ENCODE measurements at regions not wholly inside any gene's neighbourhood (a gene's known extent, or its start where the extent isn't known, plus 50 kb on each side); places are given as distances from the start of the nearest gene placed in this dataset.

DNA sequence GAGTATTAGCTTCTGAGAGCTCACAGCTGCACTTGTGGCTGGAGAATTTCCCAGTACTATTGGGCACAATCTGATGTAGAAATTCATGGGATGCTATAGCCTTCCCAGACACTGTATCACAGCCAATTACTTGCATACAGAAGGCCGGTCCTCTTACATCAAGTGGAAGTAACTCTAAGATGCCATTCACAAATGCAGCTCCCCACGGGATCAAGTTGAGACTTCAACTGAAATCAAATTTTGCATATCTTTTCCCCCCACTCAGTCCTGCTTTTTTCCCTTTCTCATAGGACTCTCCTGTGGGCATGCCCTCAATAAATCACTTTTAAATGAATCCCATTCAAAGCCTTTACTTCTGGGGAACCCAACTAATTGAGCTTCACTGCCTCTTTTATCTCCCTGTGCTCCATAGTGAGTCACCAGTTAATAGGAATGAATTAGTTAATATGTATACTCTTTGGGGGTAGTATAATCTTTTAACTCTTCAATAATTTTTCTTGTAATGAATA lies 1970.8 kb downstream of the OLFM4 start:
- H3K4me3 ChIP-seq: no peak overlapping the region
- intact Hi-C loops (cut with DNase I): no loop called here
- H3K9me3 ChIP-seq: peaks cover 0 to 7% (median 1%) of the 10 kb centered on the region in 4 donors
- H3K27me3 ChIP-seq: no peaks in the 10 kb centered on the region
- DNase-seq: no peak
- WGBS, 2 donors: 77 to 84% methylated on average over 2 of the region's 2 CpGs
- TF ChIP-seq, protein P1, sequence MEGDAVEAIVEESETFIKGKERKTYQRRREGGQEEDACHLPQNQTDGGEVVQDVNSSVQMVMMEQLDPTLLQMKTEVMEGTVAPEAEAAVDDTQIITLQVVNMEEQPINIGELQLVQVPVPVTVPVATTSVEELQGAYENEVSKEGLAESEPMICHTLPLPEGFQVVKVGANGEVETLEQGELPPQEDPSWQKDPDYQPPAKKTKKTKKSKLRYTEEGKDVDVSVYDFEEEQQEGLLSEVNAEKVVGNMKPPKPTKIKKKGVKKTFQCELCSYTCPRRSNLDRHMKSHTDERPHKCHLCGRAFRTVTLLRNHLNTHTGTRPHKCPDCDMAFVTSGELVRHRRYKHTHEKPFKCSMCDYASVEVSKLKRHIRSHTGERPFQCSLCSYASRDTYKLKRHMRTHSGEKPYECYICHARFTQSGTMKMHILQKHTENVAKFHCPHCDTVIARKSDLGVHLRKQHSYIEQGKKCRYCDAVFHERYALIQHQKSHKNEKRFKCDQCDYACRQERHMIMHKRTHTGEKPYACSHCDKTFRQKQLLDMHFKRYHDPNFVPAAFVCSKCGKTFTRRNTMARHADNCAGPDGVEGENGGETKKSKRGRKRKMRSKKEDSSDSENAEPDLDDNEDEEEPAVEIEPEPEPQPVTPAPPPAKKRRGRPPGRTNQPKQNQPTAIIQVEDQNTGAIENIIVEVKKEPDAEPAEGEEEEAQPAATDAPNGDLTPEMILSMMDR (IDR thresholded peaks at IDR 0.05): no peak
- no peak for TF ChIP-seq POLR2A (IDR thresholded peaks at IDR 0.05)
- TF ChIP-seq POLR2AphosphoS5 (IDR thresholded peaks at IDR 0.05): no peak
- TF ChIP-seq EP300 (IDR thresholded peaks at IDR 0.05): no peak
- no peak overlapping the region for H3K27ac ChIP-seq
- no peaks in the 10 kb centered on the region for H3K36me3 ChIP-seq
- no peaks in the 10 kb centered on the region for H3K4me1 ChIP-seq

GRCh38 chr13:55000043-55000442 lies 1971.4 kb downstream of the OLFM4 start:
- no peaks in the 10 kb centered on the region for H3K27me3 ChIP-seq
- WGBS, 2 donors: 85 to 86% methylated on average over 3 of the region's 3 CpGs
- H3K4me3 ChIP-seq: no peak overlapping the region
- no peaks in the 10 kb centered on the region for H3K4me1 ChIP-seq
- peaks cover 0 to 7% (median 1%) of the 10 kb centered on the region in 4 donors for H3K9me3 ChIP-seq
- intact Hi-C loops (cut with DNase I): no loop called here
- no peak overlapping the region for H3K27ac ChIP-seq
- TF ChIP-seq EP300 (IDR thresholded peaks at IDR 0.05) (no peak), POLR2A (IDR thresholded peaks at IDR 0.05) (no peak), POLR2AphosphoS5 (IDR thresholded peaks at IDR 0.05) (no peak)
- TF ChIP-seq, protein P1 (IDR thresholded peaks at IDR 0.05): no peak
- no peaks in the 10 kb centered on the region for H3K36me3 ChIP-seq
- no peak for DNase-seq

- WGBS, 2 donors: 83 to 84% methylated on average over 5 of the region's 5 CpGs
- no peak for DNase-seq
- no peak overlapping the region for H3K4me3 ChIP-seq
- H3K9me3 ChIP-seq: peaks cover 0 to 7% (median 1%) of the 10 kb centered on the region in 4 donors
- intact Hi-C loops (cut with DNase I): no loop called here
- no peaks in the 10 kb centered on the region for H3K36me3 ChIP-seq
- H3K27me3 ChIP-seq: no peaks in the 10 kb centered on the region
- H3K27ac ChIP-seq: no peak overlapping the region
- TF ChIP-seq EP300 (IDR thresholded peaks at IDR 0.05) (no peak), POLR2A (IDR thresholded peaks at IDR 0.05) (no peak), POLR2AphosphoS5 (IDR thresholded peaks at IDR 0.05) (no peak)
- TF ChIP-seq, protein P1 (IDR thresholded peaks at IDR 0.05): no peak
- H3K4me1 ChIP-seq: no peaks in the 10 kb centered on the region
Observed at GRCh38 chr13:55000844-55001243, 1972.2 kb downstream of the OLFM4 start.

- TF ChIP-seq, protein P1 (IDR thresholded peaks at IDR 0.05): no peak
- TF ChIP-seq EP300 (IDR thresholded peaks at IDR 0.05) (no peak), POLR2A (IDR thresholded peaks at IDR 0.05) (no peak), POLR2AphosphoS5 (IDR thresholded peaks at IDR 0.05) (no peak)
- WGBS, 2 donors: 80 to 90% methylated on average over 2 of the region's 2 CpGs
Observed at GRCh38 chr13:55001881-55002280, 1973.3 kb downstream of the OLFM4 start.

GRCh38 chr13:55007681-55008080 lies 1979.1 kb downstream of the OLFM4 start:
- no peak for DNase-seq
- Histone ChIP-seq H3K27ac (no peak overlapping the region), H3K4me3 (no peak overlapping the region), H3K36me3 (no peaks in the 10 kb centered on the region), H3K9me3 (peaks cover 0 to 3% (median 0%) of the 10 kb centered on the region in 4 donors), H3K4me1 (no peaks in the 10 kb centered on the region), H3K27me3 (no peaks in the 10 kb centered on the region)
- no peak for TF ChIP-seq POLR2A (IDR thresholded peaks at IDR 0.05)
- TF ChIP-seq POLR2AphosphoS5 (IDR thresholded peaks at IDR 0.05): no peak
- TF ChIP-seq, protein P1 (IDR thresholded peaks at IDR 0.05): no peak
- no peak for TF ChIP-seq EP300 (IDR thresholded peaks at IDR 0.05)
- WGBS, 2 donors: 3 to 36% methylated on average over 2 of the region's 2 CpGs
- intact Hi-C loops (cut with DNase I): no loop called here

More at GRCh38 chr13:55001881-55002280, 1973.3 kb downstream of the OLFM4 start:
- no peaks in the 10 kb centered on the region for H3K36me3 ChIP-seq
- no peak for DNase-seq
- H3K27ac ChIP-seq: no peak overlapping the region
- H3K9me3 ChIP-seq: peaks cover 0 to 3% (median 1%) of the 10 kb centered on the region in 4 donors
- intact Hi-C loops (cut with DNase I): no loop called here
- H3K27me3 ChIP-seq: no peaks in the 10 kb centered on the region
- no peak overlapping the region for H3K4me3 ChIP-seq
- H3K4me1 ChIP-seq: no peaks in the 10 kb centered on the region

All from sigmoid colon (tissue), 6 donors.